Spleen (tissue), 11 donors: ENCODE measurements at regions not wholly inside any gene's neighbourhood (a gene's known extent, or its start where the extent isn't known, plus 50 kb on each side); places are given as distances from the start of the nearest gene placed in this dataset.

Experiments
- DNase-seq: peaks from one replicate; pipeline ENCODE4 v3.0.0-alpha.2; 2020
- H3K27ac ChIP-seq, 8 donors: fragments of 200-600 bp; sonication (generic) in 7 of 8; 1 replicate in 4 of 8; 2 replicates in 4 of 8; pipeline versions ENCODE4 v1.5.0 to v1.8.0; 2016 to 2021; ENCODE audit warnings: inconsistent platforms in 4 of 8, mild to moderate bottlenecking in 4 of 8, moderate library complexity in 1 of 8
- H3K27me3 ChIP-seq, 7 donors: fragments of 200-600 bp; sonication (generic) in 6 of 7; replicated peaks in 1 of 7; 1 replicate in 4 of 7; 2 replicates in 3 of 7; pipeline versions ENCODE4 v1.5.0 to v1.8.0; 2016 to 2021; ENCODE audit warnings: inconsistent platforms in 3 of 7, mild to moderate bottlenecking in 1 of 7
- H3K36me3 ChIP-seq, 6 donors: fragments of 200-600 bp; sonication (generic) in 5 of 6; 1 replicate in 4 of 6; 2 replicates in 2 of 6; pipeline versions ENCODE4 v1.5.0 to v1.8.0; 2016 to 2021; ENCODE audit warnings: inconsistent platforms in 2 of 6
- H3K4me1 ChIP-seq, 6 donors: fragments of 200-600 bp; sonication (generic) in 5 of 6; 1 replicate in 3 of 6; 2 replicates in 3 of 6; pipeline versions ENCODE4 v1.5.0 to v1.8.0; 2016 to 2021; ENCODE audit warnings: inconsistent platforms in 3 of 6
- H3K4me3 ChIP-seq, 8 donors: fragments of 200-600 bp; sonication (generic) in 7 of 8; 1 replicate in 4 of 8; 2 replicates in 4 of 8; pipeline versions ENCODE4 v1.5.0 to v1.8.0; 2016 to 2021; ENCODE audit warnings: inconsistent platforms in 4 of 8, mild to moderate bottlenecking in 4 of 8, moderate library complexity in 2 of 8
- H3K9me3 ChIP-seq, 8 donors: fragments of 200-600 bp; sonication (generic) in 7 of 8; 1 replicate in 4 of 8; 2 replicates in 4 of 8; pipeline versions ENCODE4 v1.5.0 to v1.8.0; 2016 to 2021; ENCODE audit warnings: inconsistent platforms in 4 of 8
- POLR2A ChIP-seq, 3 donors: fragments of 450-650 bp; IDR thresholded peaks; one replicate each; pipeline ENCODE4 v1.5.1; 2017; ENCODE audit warnings: antibody characterized with exemption in 3 of 3, mild to moderate bottlenecking in 1 of 3
- POLR2AphosphoS5 ChIP-seq, 3 donors: sonication (generic); formaldehyde crosslinking; IDR thresholded peaks; one replicate each; pipeline ENCODE4 v1.5.1; 2017; ENCODE audit warnings: antibody characterized with exemption in 3 of 3
- WGBS, 5 donors: extraction: QIAGEN DNeasy Blood & Tissue Kit in 3 of 5; methylation state at CpG; one replicate each; pipeline versions ENCODE4 v1.1.5 to v1.1.7; 2013 to 2018; 5-methylcytosine and 5-hydroxymethylcytosine counted together
- intact Hi-C: fragments of 100-400 bp; cut with DNase I; formaldehyde crosslinking; loops from one replicate; pipeline ENCODE4 v1.15.0; 2023; ENCODE audit warnings: low total_unique reads
- TF ChIP-seq, protein P1 (sequence below), 11 experiments: fragments of 200-600 bp in 7 of 11; fragments of 450-650 bp in 4 of 11; sonication (generic) in 4 of 11; IDR thresholded peaks in 8 of 11; conservative IDR thresholded peaks in 3 of 11; 1 replicate in 7 of 11; 2 replicates in 4 of 11; pipeline versions ENCODE4 v1.4.0 to v1.8.0; 2016 to 2021; ENCODE audit warnings: antibody characterized with exemption in 11 of 11, inconsistent platforms in 4 of 11, mild to moderate bottlenecking in 1 of 11
- donor health status: healthy with polysubstance abuse.
- donor health status: DM: no; HTN: no; CAD: no; lungs with moderate emphysema.
- donor health status: DM: no; HTN: no; CAD: no.
- donor health status: Bipolar disorder and iron deficiency.
- donor health status: healthy.
- donor health status: DM: no; HTN: no; CAD: no.
- donor health status: DM: yes; HTN: yes; CAD: no.

DNA sequence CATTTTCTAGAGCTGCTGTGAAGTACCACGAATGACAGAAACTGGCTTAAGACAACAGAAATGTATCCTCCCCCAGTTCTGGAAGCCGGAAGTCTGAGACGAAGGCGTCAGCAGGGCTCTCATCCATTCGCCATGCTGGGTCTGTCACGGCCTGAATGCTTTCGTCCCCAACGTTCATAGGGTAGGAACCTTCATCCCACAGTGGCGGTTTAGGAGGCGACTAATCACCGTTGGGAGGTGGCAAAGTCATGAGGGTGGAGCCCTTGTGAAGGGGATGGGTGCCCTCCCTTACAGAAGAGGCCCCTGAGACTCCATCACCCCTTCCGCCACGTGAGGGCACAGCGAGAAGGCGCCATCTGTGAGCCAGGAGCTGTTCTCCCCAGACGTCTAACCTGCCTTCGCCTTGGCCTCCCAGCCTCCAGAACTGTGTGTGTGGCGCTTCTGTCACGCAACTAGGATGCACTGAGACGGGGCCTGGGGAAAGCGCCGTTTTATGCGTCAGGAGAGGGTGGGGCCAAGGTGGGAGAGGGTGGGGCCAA lies 250.3 kb downstream of the TTLL2 start:
- H3K27me3 ChIP-seq: no peaks in the 10 kb centered on the region
- TF ChIP-seq POLR2A (IDR thresholded peaks at IDR 0.05): no peak
- no peak for TF ChIP-seq POLR2AphosphoS5 (IDR thresholded peaks at IDR 0.05)
- TF ChIP-seq, protein P1, sequence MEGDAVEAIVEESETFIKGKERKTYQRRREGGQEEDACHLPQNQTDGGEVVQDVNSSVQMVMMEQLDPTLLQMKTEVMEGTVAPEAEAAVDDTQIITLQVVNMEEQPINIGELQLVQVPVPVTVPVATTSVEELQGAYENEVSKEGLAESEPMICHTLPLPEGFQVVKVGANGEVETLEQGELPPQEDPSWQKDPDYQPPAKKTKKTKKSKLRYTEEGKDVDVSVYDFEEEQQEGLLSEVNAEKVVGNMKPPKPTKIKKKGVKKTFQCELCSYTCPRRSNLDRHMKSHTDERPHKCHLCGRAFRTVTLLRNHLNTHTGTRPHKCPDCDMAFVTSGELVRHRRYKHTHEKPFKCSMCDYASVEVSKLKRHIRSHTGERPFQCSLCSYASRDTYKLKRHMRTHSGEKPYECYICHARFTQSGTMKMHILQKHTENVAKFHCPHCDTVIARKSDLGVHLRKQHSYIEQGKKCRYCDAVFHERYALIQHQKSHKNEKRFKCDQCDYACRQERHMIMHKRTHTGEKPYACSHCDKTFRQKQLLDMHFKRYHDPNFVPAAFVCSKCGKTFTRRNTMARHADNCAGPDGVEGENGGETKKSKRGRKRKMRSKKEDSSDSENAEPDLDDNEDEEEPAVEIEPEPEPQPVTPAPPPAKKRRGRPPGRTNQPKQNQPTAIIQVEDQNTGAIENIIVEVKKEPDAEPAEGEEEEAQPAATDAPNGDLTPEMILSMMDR (IDR thresholded peaks at IDR 0.05 in 8 of 11, conservative IDR thresholded peaks at IDR 0.05 in 3 of 11): no peak
- H3K4me1 ChIP-seq: no peaks in the 10 kb centered on the region
- WGBS, 5 donors: 89 to 92% (median 91%) methylated on average over 21 to 23 of the region's 23 CpGs
- intact Hi-C loops: no loop called here
- no peaks in the 10 kb centered on the region for H3K36me3 ChIP-seq
- H3K27ac ChIP-seq: peak overlapping the region in 7 of 8 donors; percentile 63 to 77 (median 75)
- no peaks in the 10 kb centered on the region for H3K9me3 ChIP-seq
- DNase-seq: no peak
- H3K4me3 ChIP-seq: no peak overlapping the region

DNA sequence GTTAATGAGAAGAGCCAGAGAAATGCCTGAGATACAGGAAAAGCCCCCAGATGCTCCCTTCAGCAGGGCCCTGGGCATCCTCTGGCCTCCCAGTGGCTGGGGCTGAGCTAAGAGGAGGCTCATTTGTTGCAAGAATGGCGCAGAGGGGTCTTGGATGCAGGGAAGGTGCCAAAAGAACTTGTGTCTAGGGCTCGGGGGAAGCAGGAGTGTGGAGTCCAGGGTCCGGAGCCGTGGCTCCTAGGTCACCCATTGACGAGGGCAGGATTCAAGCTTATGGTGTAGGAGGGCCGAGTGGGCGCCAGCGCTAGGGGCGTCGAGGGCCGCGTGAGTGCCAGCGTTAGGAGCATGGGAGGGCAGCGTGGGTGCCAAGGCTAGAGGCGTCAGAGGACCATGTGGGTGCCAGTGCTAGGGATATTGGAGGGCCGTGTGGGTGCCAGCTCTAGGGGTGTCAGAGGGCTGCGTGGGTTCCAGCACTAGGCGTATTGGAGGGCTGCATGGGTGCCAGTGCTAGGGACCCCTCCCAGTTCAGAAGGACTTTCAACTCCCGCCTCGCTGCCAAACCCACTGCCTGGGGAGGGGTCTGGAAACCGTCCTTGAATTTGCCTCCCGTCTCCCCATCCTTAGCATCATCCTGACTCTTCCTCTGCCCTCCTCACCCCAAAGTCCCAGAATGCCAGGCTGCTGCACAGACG lies 250.5 kb upstream of the AFDN start:
- Histone ChIP-seq H3K27ac (peak overlapping the region in 1 of 8 donors; percentile 77), H3K9me3 (no peaks in the 10 kb centered on the region), H3K4me1 (no peaks in the 10 kb centered on the region), H3K4me3 (no peak overlapping the region), H3K36me3 (no peaks in the 10 kb centered on the region), H3K27me3 (no peaks in the 10 kb centered on the region)
- intact Hi-C loops: no loop called here
- DNase-seq: no peak
- 89 to 94% (median 93%) methylated on average over 23 of the region's 23 CpGs for WGBS, 5 donors
- no peak for TF ChIP-seq POLR2AphosphoS5 (IDR thresholded peaks at IDR 0.05)
- TF ChIP-seq, protein P1 (IDR thresholded peaks at IDR 0.05 in 8 of 11, conservative IDR thresholded peaks at IDR 0.05 in 3 of 11): no peak
- no peak for TF ChIP-seq POLR2A (IDR thresholded peaks at IDR 0.05)

DNA sequence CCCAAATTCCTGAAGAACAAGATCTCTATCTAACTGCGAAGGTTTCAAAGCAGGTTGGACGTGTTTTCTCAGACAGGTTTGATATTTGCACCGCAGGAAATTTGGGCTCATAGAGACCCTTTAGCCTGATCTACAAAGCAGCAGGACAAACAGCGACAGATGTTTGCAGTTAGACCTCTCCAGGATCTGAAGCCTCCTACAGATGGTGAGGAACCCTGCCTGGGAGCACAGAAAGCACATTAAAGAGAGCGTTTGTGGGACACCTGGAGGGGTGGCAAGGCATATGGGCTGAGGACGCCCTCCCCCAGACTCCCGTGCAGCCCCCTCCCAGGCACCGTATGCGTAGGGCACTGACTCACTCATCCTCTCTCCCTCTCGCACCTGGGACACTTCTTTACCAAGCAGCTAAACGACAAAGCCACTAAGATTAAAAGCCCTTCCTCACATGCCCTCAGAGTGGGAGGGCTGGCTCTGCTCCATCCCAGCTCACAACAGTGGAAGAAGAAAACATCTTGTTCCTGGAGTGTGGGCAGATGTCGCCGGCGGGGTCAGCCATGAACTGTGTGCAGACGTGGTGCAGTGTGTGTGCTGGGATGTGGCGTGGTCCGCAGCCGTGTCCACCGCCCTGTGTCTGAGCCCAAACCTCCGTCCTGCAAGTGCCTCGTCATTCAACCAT lies 249.7 kb upstream of the AFDN start:
- Histone ChIP-seq H3K27ac (peak overlapping the region in 1 of 8 donors; percentile 77), H3K27me3 (no peaks in the 10 kb centered on the region), H3K4me1 (no peaks in the 10 kb centered on the region), H3K9me3 (peaks cover 0 to 6% (median 0%) of the 10 kb centered on the region in 8 donors), H3K36me3 (no peaks in the 10 kb centered on the region), H3K4me3 (no peak overlapping the region)
- TF ChIP-seq POLR2AphosphoS5 (IDR thresholded peaks at IDR 0.05) (peak in 2 of 3 donors; percentile 19 to 31), POLR2A (IDR thresholded peaks at IDR 0.05) (no peak)
- TF ChIP-seq, protein P1 (IDR thresholded peaks at IDR 0.05 in 8 of 11, conservative IDR thresholded peaks at IDR 0.05 in 3 of 11): no peak
- DNase-seq: no peak
- WGBS, 5 donors: 83 to 88% (median 87%) methylated on average over 20 to 21 of the region's 21 CpGs
- intact Hi-C loops: no loop called here

DNA sequence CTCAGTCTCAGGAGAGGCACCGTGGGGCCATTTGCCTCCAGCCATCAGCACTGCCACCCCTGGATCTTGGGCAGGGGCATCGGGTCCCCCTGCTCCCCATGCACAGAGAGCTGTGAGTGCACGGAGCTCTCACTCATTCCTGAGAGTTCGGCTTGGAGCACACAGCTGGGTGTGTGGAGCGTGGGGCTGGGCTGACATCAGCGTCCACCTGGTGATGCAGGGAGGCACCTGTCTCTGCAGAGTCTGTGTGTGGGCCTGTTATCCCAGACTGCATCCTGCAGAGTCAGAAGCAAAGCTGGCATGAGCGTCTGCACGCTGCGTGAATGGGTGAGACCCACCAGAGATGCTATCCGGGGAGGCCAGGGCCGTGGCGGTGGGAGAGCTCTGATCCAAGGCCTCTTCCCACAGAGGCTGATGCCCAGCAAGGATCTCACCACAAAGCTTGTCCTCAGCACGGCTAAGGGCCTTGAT lies 248.8 kb upstream of the AFDN start:
- TF ChIP-seq POLR2AphosphoS5 (IDR thresholded peaks at IDR 0.05) (no peak), POLR2A (IDR thresholded peaks at IDR 0.05) (no peak)
- TF ChIP-seq, protein P1 (IDR thresholded peaks at IDR 0.05 in 8 of 11, conservative IDR thresholded peaks at IDR 0.05 in 3 of 11): no peak
- no peak for DNase-seq

More for the DNA sequence above, 248.8 kb upstream of the AFDN start:
- Histone ChIP-seq H3K27ac (peak overlapping the region in 2 of 8 donors; percentile 2 to 77), H3K36me3 (no peaks in the 10 kb centered on the region), H3K4me3 (no peak overlapping the region), H3K4me1 (no peaks in the 10 kb centered on the region), H3K9me3 (peaks cover 2 to 12% (median 7%) of the 10 kb centered on the region in 8 donors), H3K27me3 (no peaks in the 10 kb centered on the region)
- 67 to 95% (median 80%) methylated on average over 10 to 13 of the region's 13 CpGs for WGBS, 5 donors
- intact Hi-C loops: no loop called here
